ENCODE measurements at regions not wholly inside any gene's neighbourhood (a gene's known extent, or its start where the extent isn't known, plus 50 kb on each side); places are given as distances from the start of the nearest gene placed in this dataset.

- TF ChIP-seq CTCF (IDR thresholded peaks at IDR 0.05 in 2 of 3, conservative IDR thresholded peaks at IDR 0.05 in 1 of 3; ENCODE audit: borderline replicate concordance in 1 of 3, insufficient read depth in 1 of 3, low read depth in 2 of 3, low read length in 2 of 3) (no peak), REST (IDR thresholded peaks at IDR 0.05; ENCODE audit: low read depth) (no peak), ATF3 (IDR thresholded peaks at IDR 0.05) (no peak), POLR2AphosphoS5 (IDR thresholded peaks at IDR 0.05; ENCODE audit: low read depth, low read length) (no peak), RAD21 (IDR thresholded peaks at IDR 0.05; ENCODE audit: low read depth) (no peak), POLR2A (IDR thresholded peaks at IDR 0.05; ENCODE audit: borderline replicate concordance, extremely low read depth, insufficient read depth, insufficient read length) (no peak)
Measured at GRCh38 chr12:24060089-24060488, 110.6 kb upstream of the SOX5 start.

All from HCT116 (cell line).